AG04449 (cell line): ENCODE measurements at regions not wholly inside any gene's neighbourhood (a gene's known extent, or its start where the extent isn't known, plus 50 kb on each side); places are given as distances from the start of the nearest gene placed in this dataset.

Experiments
- CTCF ChIA-PET: fragments of 350-600 bp; formaldehyde crosslinking; extraction: SDS; loops from one replicate; lab custom pipeline; 2021; ENCODE audit warnings: antibody characterized with exemption; lab: Yijun Ruan, JAX
- POLR2A ChIA-PET: fragments of 400-600, 350-600 bp; formaldehyde crosslinking; extraction: SDS; loops from one replicate; lab custom pipeline; 2020; ENCODE audit warnings: antibody characterized with exemption, inconsistent platforms; lab: Yijun Ruan, JAX
- DNase-seq: peaks from one replicate; pipeline ENCODE4 v3.0.0-alpha.2; 2010; ENCODE audit warnings: low read depth, low spot score
- H3K4me3 ChIP-seq: 2 replicates; pipeline ENCODE4 v1.5.1; 2011; ENCODE audit warnings: low read depth, mild to moderate bottlenecking, control low read depth, low read length
- CTCF ChIP-seq: IDR thresholded peaks from one replicate; pipeline ENCODE4 v1.5.1; 2011; ENCODE audit warnings: mild to moderate bottlenecking, moderate library complexity, low read length, control low read depth, inconsistent platforms; ENCODE audit not compliant: insufficient read depth; ENCODE audit errors: missing control alignments

DNA sequence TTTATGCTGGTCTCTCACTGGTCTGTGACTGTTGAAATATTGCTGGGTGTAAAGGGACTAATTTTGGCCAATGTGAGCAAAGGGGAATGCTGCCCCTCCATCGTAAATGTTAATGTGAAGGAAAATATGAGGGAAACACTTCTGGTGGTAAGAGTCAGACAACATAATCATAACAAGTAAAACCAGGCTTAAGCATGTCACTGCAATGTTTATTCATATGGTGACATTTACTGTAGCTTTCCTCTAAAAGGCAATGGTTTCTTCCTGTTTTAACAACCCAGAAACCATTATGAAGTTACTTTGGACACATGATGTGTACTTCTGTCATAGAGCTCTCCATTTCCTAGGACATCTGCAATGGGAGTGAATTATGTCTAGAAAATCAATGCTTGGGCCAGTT lies 358.0 kb downstream of the LMO4 start:
- TF ChIP-seq CTCF, result no peak
- ChIA-PET CTCF (interaction anchor here (1.0 to 2.1 kb wide), 2 partner anchors 20 to 267 kb away, joined by 3 to 6 read pairs; no protein-coding TSS in a partner anchor), POLR2A (no interaction called here)
- no peak for DNase-seq
- H3K4me3 ChIP-seq, result no peak overlapping the region

DNA sequence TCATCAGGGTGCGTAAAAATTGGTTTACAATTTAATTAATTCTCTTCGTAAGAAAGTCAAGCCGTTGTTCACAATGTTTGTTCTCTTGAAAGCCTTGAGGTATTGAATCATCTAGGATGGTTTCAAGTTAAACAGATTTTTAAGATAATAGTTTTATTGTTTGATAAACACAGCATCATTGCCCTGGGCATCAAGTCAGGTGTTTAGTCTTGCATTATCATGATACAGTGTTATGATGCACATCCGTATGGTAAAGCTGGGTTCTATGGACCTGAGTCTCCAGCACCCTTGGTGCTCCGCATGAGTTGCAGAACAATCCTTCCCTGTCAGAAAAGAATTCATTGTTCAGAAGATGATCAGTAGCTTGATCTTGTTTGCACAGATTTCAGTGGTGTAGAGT lies 359.5 kb downstream of the LMO4 start:
- no peak overlapping the region for H3K4me3 ChIP-seq
- CTCF ChIA-PET, result no interaction called here
- TF ChIP-seq CTCF, result no peak

GRCh38 chr1:87689487-87689886 lies 360.8 kb downstream of the LMO4 start:
- no peak for DNase-seq
- no peak for TF ChIP-seq CTCF
- POLR2A ChIA-PET, result no interaction called here
- no peak overlapping the region for H3K4me3 ChIP-seq
- CTCF ChIA-PET, result no interaction called here

More for the DNA sequence above, 359.5 kb downstream of the LMO4 start:
- POLR2A ChIA-PET, result no interaction called here
- DNase-seq, result no peak

DNA sequence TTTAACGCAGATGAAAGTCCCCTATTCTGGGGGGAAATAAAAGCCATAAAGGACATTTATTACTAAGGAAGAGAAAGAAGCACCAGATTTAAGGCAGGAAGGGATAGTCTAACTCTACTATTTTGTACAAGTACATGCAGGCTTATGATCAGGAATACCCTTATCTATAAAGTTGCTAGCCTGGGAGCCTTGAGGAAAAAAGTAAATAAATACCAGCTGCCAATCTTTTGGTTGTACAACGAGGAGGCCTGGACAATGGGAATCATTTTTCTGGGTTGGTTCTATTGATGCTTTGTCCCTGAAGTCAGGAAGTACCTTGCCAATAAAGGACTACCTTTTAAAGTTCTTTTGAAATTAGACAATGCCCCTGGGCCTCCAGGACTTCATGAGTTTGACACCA lies 367.8 kb downstream of the LMO4 start:
- ChIA-PET CTCF (interaction anchor here (1.2 kb wide), 1 partner anchor 258 kb away, joined by 5 read pairs; no protein-coding TSS in a partner anchor), POLR2A (no interaction called here)
- no peak for TF ChIP-seq CTCF
- no peak for DNase-seq
- H3K4me3 ChIP-seq, result no peak overlapping the region

- no peak for TF ChIP-seq CTCF
These were observed 373.8 kb downstream of the LMO4 start for GRCh38 chr1:87702455-87702854.

DNA sequence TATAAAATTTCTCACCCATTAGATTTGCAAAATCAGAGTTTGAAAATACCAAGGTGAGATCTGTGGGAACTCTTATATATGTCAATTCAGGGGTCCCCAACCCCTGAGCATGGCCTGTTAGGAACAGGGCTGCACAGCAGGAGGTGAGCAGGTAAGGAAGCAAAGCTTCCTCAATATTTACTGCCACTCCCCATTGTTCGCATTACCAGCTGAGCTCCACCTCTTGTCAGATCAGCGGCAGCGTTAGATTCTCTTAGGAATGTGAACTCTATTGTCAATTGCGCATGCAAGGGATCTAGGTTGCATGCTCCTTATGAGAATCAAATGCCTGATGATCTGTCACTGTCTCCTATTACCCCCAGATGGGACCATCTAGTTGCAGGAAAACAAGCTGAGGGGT lies 376.6 kb downstream of the LMO4 start:
- no peak for TF ChIP-seq CTCF
- CTCF ChIA-PET, result no interaction called here
- POLR2A ChIA-PET, result no interaction called here
- no peak overlapping the region for H3K4me3 ChIP-seq
- no peak for DNase-seq

More at GRCh38 chr1:87702455-87702854, 373.8 kb downstream of the LMO4 start:
- no peak overlapping the region for H3K4me3 ChIP-seq
- ChIA-PET CTCF (no interaction called here), POLR2A (no interaction called here)
- no peak for DNase-seq
